Breast epithelium (tissue), 4 donors: ENCODE measurements at regions not wholly inside any gene's neighbourhood (a gene's known extent, or its start where the extent isn't known, plus 50 kb on each side); places are given as distances from the start of the nearest gene placed in this dataset.

Experiments used
- DNase-seq, 2 donors: peaks; one replicate each; pipeline ENCODE4 v3.0.0-alpha.2; 2019; ENCODE audit warnings: low spot score in 2 of 2
- H3K27ac ChIP-seq, 2 donors: fragments of 200-600 bp; sonication (generic) in 1 of 2; one replicate each; pipeline ENCODE4 v1.5.1; 2016 to 2019; ENCODE audit warnings: mild to moderate bottlenecking in 1 of 2
- H3K27me3 ChIP-seq, 2 donors: fragments of 200-600 bp; sonication (generic) in 1 of 2; one replicate each; pipeline versions ENCODE4 v1.5.1 to v1.6.0; 2017 to 2019; ENCODE audit warnings: control low read depth in 1 of 2, mild to moderate bottlenecking in 1 of 2
- H3K36me3 ChIP-seq: fragments of 200-600 bp; one replicate; pipeline ENCODE4 v1.5.1; 2019
- H3K4me1 ChIP-seq, 2 donors: fragments of 200-600 bp; sonication (generic); one replicate each; pipeline ENCODE4 v1.5.1; 2016 to 2019; ENCODE audit warnings: control low read depth in 1 of 2
- H3K4me3 ChIP-seq, 3 donors: fragments of 200-600 bp; sonication (generic); 1 replicate in 2 of 3; 2 replicates in 1 of 3; pipeline ENCODE4 v1.5.1; 2016 to 2019; ENCODE audit warnings: mild to moderate bottlenecking in 3 of 3, moderate library complexity in 2 of 3
- H3K9me3 ChIP-seq, 2 donors: fragments of 200-600 bp; sonication (generic) in 1 of 2; one replicate each; pipeline ENCODE4 v1.5.1; 2016 to 2019; ENCODE audit warnings: control low read depth in 1 of 2
- POLR2A ChIP-seq: fragments of 450-650 bp; IDR thresholded peaks from one replicate; pipeline ENCODE4 v1.6.1; 2016; ENCODE audit warnings: antibody characterized with exemption, mild to moderate bottlenecking, moderate library complexity
- POLR2AphosphoS5 ChIP-seq, 3 donors: sonication (generic); formaldehyde crosslinking; IDR thresholded peaks; one replicate each; pipeline ENCODE4 v1.6.1; 2017; ENCODE audit warnings: antibody characterized with exemption in 3 of 3
- intact Hi-C: fragments of 100-400 bp; cut with DNase I; formaldehyde crosslinking; loops from one replicate; pipeline ENCODE4 v1.15.1; 2023; ENCODE audit warnings: low total_unique reads
- TF ChIP-seq, protein P1 (sequence below), 3 donors: fragments of 450-650 bp; IDR thresholded peaks; one replicate each; pipeline ENCODE4 v1.5.1; 2016 to 2017; ENCODE audit warnings: antibody characterized with exemption in 3 of 3, mild to moderate bottlenecking in 3 of 3, moderate library complexity in 3 of 3

DNA sequence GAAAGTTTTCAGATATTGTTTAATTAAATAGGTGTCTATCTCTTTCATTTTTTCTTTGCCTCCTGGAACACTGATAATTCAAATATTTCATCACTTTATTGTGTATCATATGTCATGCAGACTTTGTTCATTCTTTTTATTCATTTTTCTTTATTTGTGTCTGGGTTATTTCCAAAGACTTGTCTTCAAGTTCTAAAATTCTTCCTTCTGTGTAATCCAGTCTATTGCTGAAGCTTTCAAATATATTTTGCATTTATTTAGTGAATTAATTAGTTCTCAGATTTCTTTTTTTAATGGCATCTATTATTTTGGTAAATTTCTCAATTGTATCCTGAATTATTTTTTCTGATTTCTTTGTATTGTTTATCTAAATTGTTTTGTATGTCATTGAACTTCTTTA, 70.1 kb downstream of the ZNF330 start:
- TF ChIP-seq POLR2AphosphoS5 (IDR thresholded peaks at IDR 0.05) (no peak), POLR2A (no peak)
- TF ChIP-seq, protein P1, sequence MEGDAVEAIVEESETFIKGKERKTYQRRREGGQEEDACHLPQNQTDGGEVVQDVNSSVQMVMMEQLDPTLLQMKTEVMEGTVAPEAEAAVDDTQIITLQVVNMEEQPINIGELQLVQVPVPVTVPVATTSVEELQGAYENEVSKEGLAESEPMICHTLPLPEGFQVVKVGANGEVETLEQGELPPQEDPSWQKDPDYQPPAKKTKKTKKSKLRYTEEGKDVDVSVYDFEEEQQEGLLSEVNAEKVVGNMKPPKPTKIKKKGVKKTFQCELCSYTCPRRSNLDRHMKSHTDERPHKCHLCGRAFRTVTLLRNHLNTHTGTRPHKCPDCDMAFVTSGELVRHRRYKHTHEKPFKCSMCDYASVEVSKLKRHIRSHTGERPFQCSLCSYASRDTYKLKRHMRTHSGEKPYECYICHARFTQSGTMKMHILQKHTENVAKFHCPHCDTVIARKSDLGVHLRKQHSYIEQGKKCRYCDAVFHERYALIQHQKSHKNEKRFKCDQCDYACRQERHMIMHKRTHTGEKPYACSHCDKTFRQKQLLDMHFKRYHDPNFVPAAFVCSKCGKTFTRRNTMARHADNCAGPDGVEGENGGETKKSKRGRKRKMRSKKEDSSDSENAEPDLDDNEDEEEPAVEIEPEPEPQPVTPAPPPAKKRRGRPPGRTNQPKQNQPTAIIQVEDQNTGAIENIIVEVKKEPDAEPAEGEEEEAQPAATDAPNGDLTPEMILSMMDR (IDR thresholded peaks at IDR 0.05), result no peak
- intact Hi-C loops, result no loop called here
- Histone ChIP-seq H3K9me3 (peaks cover 0 to 12% of the 10 kb centered on the region in 2 donors), H3K36me3 (no peaks in the 10 kb centered on the region), H3K4me3 (no peak overlapping the region), H3K27ac (no peak overlapping the region), H3K27me3 (no peaks in the 10 kb centered on the region), H3K4me1 (no peaks in the 10 kb centered on the region)
- no peak for DNase-seq

DNA sequence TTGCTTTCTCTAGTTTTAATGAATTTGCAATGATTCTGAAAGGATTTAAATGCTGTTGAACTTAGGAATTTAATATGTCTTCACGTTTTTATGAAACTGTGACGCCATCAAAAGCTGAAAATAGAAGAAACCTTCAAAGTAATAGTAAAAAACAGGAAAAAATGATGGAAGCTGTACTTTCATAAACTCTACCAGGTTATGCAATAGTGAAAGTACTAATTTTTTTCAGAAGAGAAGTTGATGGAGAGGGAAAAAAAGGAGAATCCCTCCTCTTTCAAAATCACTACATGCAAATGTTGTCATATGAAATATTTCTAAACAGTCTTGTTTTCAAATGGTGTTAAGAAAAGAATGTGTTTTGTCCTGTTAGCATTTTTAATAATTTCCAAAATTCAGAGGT, 73.6 kb downstream of the ZNF330 start:
- TF ChIP-seq POLR2A, result no peak
- H3K4me3 ChIP-seq, result no peak overlapping the region
- DNase-seq, result no peak
- intact Hi-C loops, result no loop called here
- H3K9me3 ChIP-seq, result peaks cover 0 to 12% of the 10 kb centered on the region in 2 donors
- H3K27me3 ChIP-seq, result no peaks in the 10 kb centered on the region
- no peaks in the 10 kb centered on the region for H3K4me1 ChIP-seq
- H3K27ac ChIP-seq, result no peak overlapping the region
- H3K36me3 ChIP-seq, result no peaks in the 10 kb centered on the region

DNA sequence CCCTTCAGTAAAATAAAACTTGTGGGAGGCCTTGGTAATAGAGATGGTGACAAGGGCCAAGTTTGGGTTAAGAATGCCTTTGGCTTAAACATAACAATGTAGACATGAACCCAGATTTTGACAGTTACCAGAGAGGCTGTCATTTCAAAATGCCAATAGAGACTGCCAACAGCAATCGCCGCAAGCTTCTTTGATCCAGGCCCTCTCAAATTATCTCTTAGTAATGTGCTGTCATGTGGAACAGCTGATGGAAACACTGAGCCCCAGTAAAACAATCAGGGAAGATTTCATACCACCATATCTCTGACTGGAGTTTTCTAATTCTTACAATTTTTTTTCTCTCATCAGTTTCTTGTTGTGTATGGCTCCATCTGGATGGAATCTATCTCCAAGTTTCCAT, 80.5 kb downstream of the ZNF330 start:
- no peak for TF ChIP-seq POLR2A
- TF ChIP-seq POLR2AphosphoS5 (IDR thresholded peaks at IDR 0.05), result no peak
- TF ChIP-seq, protein P1 (IDR thresholded peaks at IDR 0.05), result no peak
- Histone ChIP-seq H3K27ac (no peak overlapping the region), H3K9me3 (no peaks in the 10 kb centered on the region), H3K4me1 (no peaks in the 10 kb centered on the region), H3K4me3 (no peak overlapping the region), H3K27me3 (no peaks in the 10 kb centered on the region), H3K36me3 (no peaks in the 10 kb centered on the region)
- intact Hi-C loops, result loop anchor here (5.0 kb wide), 1 partner anchor 969 kb away; no protein-coding TSS in a partner anchor
- DNase-seq, result no peak

DNA sequence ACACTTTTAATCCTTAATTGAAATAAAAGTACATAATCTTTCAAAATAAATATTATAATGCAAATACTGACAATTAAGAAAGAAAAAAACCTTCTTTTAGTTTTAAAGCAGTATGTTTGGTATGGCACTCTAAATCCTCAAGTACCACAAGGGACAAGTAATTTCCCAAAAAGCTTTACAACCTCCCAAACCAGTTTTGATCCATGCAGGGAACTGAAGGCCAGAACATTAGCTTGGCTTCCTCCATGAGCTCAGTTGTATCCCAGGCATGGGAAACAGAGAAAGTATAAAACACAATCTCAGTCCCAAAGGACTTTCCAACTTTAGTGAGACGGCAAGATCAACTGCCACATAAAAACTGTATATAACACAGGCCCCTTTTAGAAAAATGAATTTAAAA, 82.2 kb downstream of the ZNF330 start:
- Histone ChIP-seq H3K4me1 (no peaks in the 10 kb centered on the region), H3K4me3 (no peak overlapping the region), H3K36me3 (no peaks in the 10 kb centered on the region), H3K27ac (no peak overlapping the region), H3K27me3 (no peaks in the 10 kb centered on the region), H3K9me3 (no peaks in the 10 kb centered on the region)
- no peak for DNase-seq
- TF ChIP-seq POLR2AphosphoS5 (IDR thresholded peaks at IDR 0.05), result no peak
- TF ChIP-seq, protein P1 (IDR thresholded peaks at IDR 0.05), result no peak
- no peak for TF ChIP-seq POLR2A
- intact Hi-C loops, result loop anchor here (5.0 kb wide), 1 partner anchor 971 kb away; no protein-coding TSS in a partner anchor

DNA sequence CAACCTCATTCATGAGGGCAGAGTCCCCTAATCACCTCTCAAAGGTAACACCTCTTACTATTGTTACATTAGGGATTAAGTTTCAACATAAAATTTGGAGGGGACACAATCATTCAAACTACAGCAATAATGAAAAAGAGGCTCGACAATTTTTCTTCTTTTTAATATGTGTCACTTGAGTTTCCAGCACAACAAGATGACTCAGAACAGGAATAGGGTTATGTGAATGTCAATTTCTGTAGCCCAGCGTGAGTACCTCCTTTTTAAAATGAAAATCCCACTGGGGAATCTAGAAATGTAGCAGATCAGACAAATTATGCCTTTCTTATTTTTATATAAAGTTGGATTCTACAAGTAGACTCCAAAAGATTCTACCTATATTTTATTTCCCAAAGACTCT, 83.7 kb downstream of the ZNF330 start:
- no peak for TF ChIP-seq POLR2AphosphoS5 (IDR thresholded peaks at IDR 0.05)
- TF ChIP-seq, protein P1 (IDR thresholded peaks at IDR 0.05), result no peak
- TF ChIP-seq POLR2A, result no peak
- Histone ChIP-seq H3K27ac (no peak overlapping the region), H3K4me1 (no peaks in the 10 kb centered on the region), H3K36me3 (no peaks in the 10 kb centered on the region), H3K27me3 (no peaks in the 10 kb centered on the region), H3K9me3 (no peaks in the 10 kb centered on the region), H3K4me3 (no peak overlapping the region)
- DNase-seq, result no peak
- intact Hi-C loops, result loop anchor here (5.0 kb wide), 1 partner anchor 972 kb away; no protein-coding TSS in a partner anchor

DNA sequence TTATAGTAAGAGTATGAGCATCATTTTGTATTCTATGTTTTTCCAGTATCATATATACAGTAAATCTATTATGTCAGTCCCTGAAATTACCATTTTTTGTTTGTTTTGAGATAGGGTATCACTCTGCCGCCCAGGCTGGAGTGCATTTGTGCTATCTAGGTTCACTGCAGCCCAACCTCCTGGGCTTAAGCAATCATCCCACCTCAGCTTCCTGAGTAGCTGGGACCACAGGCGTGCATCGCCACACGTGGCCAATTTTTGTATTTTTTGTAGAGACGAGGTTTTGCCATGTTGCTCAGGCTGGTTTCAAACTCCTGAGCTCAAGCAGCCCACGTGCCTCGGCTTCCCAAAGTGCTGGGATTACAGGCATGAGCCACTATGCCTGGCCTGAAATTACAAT, 85.6 kb downstream of the ZNF330 start:
- no peak overlapping the region for H3K27ac ChIP-seq
- no peak overlapping the region for H3K4me3 ChIP-seq
- intact Hi-C loops, result no loop called here
- H3K36me3 ChIP-seq, result no peaks in the 10 kb centered on the region
- DNase-seq, result no peak
- TF ChIP-seq, protein P1 (IDR thresholded peaks at IDR 0.05), result no peak
- TF ChIP-seq POLR2AphosphoS5 (IDR thresholded peaks at IDR 0.05), result no peak
- TF ChIP-seq POLR2A, result no peak
- no peaks in the 10 kb centered on the region for H3K4me1 ChIP-seq
- H3K9me3 ChIP-seq, result no peaks in the 10 kb centered on the region
- H3K27me3 ChIP-seq, result no peaks in the 10 kb centered on the region
